Colon (tissue), 2 donors: ENCODE measurements at regions not wholly inside any gene's neighbourhood (a gene's known extent, or its start where the extent isn't known, plus 50 kb on each side); places are given as distances from the start of the nearest gene placed in this dataset.
"Not testable (repeated sequence)": the region's sequence is repeated elsewhere in the genome, so short reads cannot be mapped to it uniquely, and the experiment has no call there.

Experiments
- FAIRE-seq: peaks from 2 replicates; lab custom pipeline; 2012; peaks lifted over from hg19 to GRCh38; lab: Jason Lieb, UNC
- donor health status: control.
- donor health status: control.

GRCh38 chr3:135636596-135636995, 328.9 kb upstream of the PPP2R3A start:
- no peak for FAIRE-seq

GRCh38 chr3:135637013-135637412, 328.5 kb upstream of the PPP2R3A start:
- FAIRE-seq = no peak

- FAIRE-seq = no peak
Observed at GRCh38 chr3:135641761-135642160, 323.8 kb upstream of the PPP2R3A start.

- FAIRE-seq = no peak
Observed at GRCh38 chr3:135645541-135645940, 320.0 kb upstream of the PPP2R3A start.

- FAIRE-seq = no peak
Observed at GRCh38 chr3:135646873-135647272, 318.7 kb upstream of the PPP2R3A start.

- FAIRE-seq = no peak
Observed at GRCh38 chr3:135649361-135649760, 316.2 kb upstream of the PPP2R3A start.

GRCh38 chr3:135650309-135650708, 315.2 kb upstream of the PPP2R3A start:
- no peak for FAIRE-seq

- no peak for FAIRE-seq
Observed at GRCh38 chr3:135652388-135652787, 313.1 kb upstream of the PPP2R3A start.

GRCh38 chr3:135655328-135655727, 310.2 kb upstream of the PPP2R3A start:
- FAIRE-seq = no peak

- not testable (repeated sequence) for FAIRE-seq
Observed at GRCh38 chr3:135658451-135658850, 307.1 kb upstream of the PPP2R3A start.

- no peak for FAIRE-seq
Observed at GRCh38 chr3:135667061-135667460, 298.5 kb upstream of the PPP2R3A start.

- FAIRE-seq = no peak
Observed at GRCh38 chr3:135674508-135674907, 291.0 kb upstream of the PPP2R3A start.

- FAIRE-seq = no peak
Observed at GRCh38 chr3:135678386-135678785, 287.1 kb upstream of the PPP2R3A start.

- no peak for FAIRE-seq
Observed at GRCh38 chr3:135688003-135688402, 277.5 kb upstream of the PPP2R3A start.

- FAIRE-seq = no peak
Observed at GRCh38 chr3:135690664-135691063, 274.9 kb upstream of the PPP2R3A start.

GRCh38 chr3:135691240-135691639, 274.3 kb upstream of the PPP2R3A start:
- FAIRE-seq = no peak

GRCh38 chr3:135694142-135694541, 271.4 kb upstream of the PPP2R3A start:
- no peak for FAIRE-seq

- no peak for FAIRE-seq
Observed at GRCh38 chr3:135699741-135700140, 265.8 kb upstream of the PPP2R3A start.

- FAIRE-seq = no peak
Observed at GRCh38 chr3:135706758-135707375, 258.7 kb upstream of the PPP2R3A start.

GRCh38 chr3:135719449-135719848, 246.1 kb upstream of the PPP2R3A start:
- FAIRE-seq = no peak

GRCh38 chr3:135728007-135728721, 237.4 kb upstream of the PPP2R3A start:
- FAIRE-seq = no peak

- FAIRE-seq = no peak
Observed at GRCh38 chr3:135731546-135731945, 234.0 kb upstream of the PPP2R3A start.

GRCh38 chr3:135736740-135737139, 228.8 kb upstream of the PPP2R3A start:
- no peak for FAIRE-seq

- FAIRE-seq = no peak
Observed at GRCh38 chr3:135739779-135740178, 225.7 kb upstream of the PPP2R3A start.
